ENCODE measurements at regions not wholly inside any gene's neighbourhood (a gene's known extent, or its start where the extent isn't known, plus 50 kb on each side); places are given as distances from the start of the nearest gene placed in this dataset.

GRCh38 chr9:103802068-103802467 lies 292.0 kb upstream of the SMC2 start:
- no peak for TF ChIP-seq CTCF (IDR thresholded peaks at IDR 0.05; ENCODE audit: low read length)
- no peak for TF ChIP-seq EZH2 (IDR thresholded peaks at IDR 0.05; ENCODE audit: borderline replicate concordance, low read length)
